ENCODE measurements at regions not wholly inside any gene's neighbourhood (a gene's known extent, or its start where the extent isn't known, plus 50 kb on each side); places are given as distances from the start of the nearest gene placed in this dataset.

DNA sequence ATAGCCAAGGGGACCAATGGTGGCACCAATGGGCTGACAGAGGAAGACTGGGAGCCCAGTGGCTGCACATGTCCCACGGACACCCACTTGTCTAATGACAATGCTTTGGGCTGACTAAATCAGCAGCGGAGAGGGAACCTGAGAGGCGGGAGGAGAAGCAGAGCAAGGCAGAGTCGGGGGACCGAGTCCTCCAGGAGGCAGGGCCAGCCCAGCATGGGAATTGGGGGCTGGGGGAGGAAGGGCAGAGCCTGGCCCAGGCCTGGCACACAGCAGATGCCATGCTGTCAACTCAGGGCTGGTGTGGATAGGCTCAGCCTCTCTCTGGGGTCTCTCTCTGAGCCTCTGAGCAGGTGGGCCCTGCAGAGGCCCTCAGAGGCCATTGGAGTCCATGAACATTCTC lies 78.4 kb upstream of the KLF13 start:
- no peak for DNase-seq

DNA sequence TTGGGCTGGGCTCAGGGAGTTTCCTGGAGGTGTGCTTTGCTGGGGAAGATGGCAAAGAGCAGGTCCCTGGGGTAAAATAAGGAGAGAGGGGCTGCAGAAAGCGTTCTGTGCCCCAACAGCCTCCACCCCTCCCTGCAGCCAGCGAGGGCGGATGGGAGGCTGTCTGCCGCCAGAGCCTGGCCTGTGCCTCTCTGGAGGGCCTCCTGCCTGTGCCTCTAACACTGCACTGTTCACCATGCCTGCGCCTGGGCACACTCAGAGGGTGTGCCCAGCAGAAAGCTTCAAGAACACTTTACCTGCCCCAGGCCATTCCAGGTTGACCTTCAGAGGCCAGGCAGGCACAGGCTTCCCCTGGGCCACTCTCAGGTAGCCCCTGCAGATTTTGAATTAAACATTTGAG lies 77.7 kb upstream of the KLF13 start:
- no peak for DNase-seq

DNA sequence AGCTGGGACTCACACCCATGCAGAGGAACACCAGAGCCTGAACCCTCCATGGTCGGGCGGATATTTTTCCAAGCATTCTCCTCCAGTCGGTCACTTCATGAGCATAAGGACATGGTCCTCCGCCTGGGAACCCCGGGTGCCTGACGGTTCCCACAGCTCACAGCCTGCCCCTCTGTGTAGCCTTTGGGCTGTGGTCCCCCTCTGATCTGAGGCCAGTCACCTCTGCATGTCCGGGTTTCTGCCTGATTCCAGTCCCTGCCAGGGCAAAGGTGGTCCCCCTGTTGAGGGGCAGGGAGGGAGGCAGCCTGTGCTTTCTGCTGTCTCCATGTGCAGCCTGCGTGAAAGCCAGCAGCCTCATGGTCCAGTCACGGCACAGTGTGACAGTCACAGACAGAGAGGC lies 76.6 kb upstream of the KLF13 start:
- DNase-seq = no peak

DNA sequence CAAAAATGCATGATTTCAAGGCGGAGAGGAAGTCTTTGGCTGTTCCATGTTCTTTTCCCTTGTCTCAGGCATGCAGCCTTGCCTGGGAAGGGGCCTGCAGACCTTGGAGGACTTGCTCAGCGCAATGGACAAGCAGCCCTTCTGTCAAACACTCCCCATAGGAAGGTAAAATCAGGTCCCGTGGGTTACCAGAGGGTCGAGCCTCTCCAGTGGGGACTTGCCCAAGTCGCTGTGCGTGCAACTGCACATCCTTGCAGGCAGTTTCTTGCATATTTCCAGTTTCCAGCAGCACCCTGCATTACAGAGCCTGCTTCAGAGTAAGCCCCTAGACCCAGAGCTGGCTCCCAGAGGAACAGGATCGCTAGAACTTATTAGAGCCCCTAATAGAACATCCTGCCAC lies 75.5 kb upstream of the KLF13 start:
- no peak for DNase-seq

DNA sequence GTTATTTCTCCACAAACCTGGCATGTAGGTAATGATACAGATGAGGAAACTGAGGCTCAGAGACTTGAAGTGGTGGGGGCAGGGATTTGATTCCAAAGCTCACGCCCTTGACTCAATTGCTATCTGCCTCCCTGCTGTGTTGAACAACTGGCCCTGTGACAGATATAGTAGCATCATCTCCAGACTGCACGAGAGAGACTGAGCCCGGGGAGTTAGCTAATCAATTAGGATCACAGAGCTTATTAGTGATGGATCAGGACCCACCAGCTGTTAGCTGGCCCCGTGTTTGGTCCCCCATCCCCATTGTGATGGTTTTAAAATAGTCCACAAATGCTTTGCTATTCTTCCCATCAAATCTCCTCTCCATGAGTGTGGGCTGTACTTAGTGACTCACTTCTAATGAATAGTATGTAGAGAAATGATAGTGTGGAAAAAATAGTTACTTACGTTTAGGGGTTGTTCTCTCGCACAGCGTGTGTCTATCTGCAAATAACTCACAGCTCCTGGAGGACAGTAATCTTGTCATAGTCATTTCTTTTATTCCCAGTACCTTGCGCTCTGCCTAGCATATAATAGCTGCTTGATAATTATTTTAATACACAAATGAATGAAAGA lies 74.4 kb upstream of the KLF13 start:
- no peak for DNase-seq

DNA sequence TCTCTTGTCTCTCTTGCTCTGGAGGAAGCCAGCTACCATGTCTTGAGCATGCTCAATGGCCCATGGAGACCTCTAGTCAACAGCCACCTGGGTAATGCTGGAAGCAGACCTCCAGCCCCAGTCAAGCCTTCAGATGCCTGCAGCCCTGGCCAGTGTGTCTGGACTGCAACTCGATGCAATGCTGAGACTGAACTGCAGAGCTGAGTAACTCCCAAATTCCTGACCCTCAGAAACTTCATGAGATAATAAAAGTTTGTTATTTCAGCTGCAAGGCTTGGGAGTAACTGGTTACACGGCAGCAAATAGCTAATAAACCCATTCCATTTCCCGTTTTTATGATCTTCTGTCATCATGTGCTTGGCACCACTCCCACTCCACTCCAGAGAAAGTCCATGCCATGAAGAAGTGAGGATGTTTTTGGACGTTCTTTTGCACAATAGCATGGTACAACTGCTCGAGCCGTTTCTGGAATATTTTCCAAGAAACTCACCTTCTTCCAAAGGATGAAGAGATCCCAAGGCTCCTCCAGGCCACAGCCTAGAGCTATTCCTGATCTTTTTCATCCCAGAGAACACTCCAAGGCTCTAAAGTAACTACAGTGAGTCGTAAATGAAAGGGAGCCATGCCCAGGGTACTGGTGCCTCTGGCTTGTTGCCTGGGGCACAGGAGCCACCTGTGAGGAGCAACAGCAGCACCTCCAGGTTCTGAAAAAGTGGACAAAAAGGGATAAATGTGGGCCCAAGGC lies 72.0 kb upstream of the KLF13 start:
- DNase-seq = peak; percentile 78

DNA sequence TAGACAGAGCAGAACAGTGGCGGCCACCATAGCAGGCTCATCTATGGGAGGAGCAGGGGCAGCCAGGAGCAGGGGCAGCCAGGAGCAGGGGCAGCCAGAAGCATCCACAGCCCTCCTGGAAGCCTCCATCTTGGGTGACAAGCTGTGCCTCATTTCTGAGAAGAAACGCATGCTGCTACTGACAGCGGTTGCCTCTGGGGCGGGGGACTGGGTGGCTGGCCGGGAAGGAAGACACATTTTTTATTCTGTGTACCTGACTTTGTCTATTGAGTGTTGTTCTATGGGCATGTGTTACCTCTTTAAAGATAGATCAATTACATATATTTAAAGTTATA lies 71.5 kb upstream of the KLF13 start:
- no peak for DNase-seq

DNA sequence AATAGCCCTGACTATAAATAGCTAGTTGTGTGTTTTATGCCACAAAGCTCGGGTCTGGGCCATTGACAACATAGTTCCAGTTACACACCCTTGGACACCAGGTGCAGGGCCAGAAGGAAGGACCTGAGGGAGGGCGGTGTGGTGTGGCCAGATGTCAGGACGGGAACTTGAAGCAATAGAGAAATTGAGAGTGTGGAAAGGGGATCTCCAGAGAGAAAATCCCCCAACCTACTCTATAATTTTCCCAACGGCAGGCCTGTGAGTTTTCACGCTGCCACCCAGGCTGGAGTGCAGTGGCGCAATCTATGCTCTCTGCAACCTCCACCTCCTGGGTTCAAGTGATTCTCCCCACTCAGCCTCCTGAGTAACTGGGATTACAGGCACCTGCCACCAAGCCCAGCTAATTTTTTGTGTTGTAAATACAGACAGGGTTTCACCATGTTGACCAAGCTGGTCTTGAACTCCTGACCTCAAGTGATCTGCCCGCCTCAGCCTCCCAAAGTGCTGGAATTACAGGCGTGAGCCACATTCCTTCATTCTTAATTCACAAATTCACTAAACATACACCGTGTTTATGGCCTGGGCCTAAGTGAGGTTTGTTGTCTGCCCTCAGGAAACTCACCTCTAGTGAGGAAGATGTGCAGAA lies 70.8 kb upstream of the KLF13 start:
- no peak for DNase-seq

DNA sequence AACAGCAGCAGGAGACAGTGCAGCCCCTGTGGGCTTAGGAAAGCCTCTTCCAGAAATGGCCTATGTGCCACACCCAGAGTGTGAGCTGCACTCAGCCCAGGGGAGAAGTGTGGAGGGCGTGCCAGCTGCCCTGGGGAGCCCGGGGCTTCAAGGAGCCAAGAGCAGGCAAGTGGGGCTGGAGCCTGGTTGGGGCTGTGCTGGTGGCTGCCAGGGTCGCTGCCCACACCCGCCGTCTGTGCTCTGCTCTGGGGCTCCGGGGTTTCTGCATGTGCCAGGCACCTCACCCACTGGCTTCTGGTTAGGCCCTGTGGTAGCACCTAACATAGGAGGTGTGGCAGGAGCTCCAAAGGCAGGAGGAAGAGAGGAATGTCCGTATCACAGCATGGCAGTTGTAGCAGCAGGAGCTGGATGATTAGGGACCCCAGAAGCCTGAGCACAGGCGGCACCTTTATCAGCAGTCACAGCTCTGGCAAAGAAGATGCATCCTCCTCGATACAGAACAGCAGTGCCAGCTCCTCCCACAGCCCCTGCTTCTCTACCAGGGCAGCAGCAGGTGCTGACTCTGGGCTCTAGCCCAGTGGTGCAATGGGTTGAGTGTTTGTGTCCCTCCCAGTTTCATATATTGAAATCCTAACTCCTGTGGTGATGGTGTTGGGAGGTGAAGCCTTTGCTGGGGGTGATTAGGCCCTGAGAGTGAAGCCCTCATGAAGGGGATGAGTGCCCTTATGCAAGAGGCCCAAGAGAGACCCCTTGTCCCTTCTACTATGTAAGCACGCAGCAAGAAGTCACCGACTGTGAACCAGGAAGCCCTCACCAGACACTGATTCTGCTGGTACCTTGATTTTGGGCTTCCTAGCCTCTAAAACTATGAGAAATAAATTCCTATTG lies 70.0 kb upstream of the KLF13 start:
- DNase-seq = no peak

DNA sequence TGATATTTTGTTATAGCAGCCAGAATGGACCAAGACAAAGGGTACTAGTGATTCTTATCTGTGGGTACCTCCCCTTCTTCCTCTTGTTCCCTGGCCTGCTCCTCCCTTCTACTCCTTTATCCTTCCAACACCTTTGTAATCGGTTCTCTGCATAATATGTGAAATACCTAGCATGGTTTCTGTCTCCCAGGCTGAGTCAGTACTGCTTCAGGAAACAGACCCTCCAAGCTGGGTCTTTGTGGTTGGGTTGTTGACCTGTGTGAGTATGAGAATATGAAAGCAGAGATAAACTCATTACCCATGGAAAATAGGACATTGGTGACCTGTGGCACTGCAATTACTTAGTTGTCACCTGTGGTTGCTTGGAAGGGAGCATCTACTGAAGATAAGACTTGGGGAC lies 69.3 kb upstream of the KLF13 start:
- DNase-seq = no peak

DNA sequence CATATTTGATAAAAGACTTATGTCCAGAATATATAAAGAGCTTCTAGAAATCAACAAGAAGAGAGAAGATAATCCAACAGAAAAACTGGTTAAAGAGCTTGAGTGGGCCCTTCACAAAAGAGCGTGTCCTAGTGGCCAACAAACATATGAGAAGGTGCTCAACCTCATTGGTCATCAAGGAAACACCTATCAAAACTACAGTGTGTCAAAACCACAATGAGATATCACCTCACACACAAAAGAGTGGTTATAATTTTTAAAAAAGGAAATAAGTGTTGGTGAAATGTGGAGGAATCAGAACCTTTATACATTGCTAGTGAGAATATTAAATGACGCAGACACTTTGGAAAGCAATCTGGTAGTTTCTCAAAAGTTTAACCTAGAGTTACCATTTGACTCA lies 68.4 kb upstream of the KLF13 start:
- DNase-seq = no peak

DNA sequence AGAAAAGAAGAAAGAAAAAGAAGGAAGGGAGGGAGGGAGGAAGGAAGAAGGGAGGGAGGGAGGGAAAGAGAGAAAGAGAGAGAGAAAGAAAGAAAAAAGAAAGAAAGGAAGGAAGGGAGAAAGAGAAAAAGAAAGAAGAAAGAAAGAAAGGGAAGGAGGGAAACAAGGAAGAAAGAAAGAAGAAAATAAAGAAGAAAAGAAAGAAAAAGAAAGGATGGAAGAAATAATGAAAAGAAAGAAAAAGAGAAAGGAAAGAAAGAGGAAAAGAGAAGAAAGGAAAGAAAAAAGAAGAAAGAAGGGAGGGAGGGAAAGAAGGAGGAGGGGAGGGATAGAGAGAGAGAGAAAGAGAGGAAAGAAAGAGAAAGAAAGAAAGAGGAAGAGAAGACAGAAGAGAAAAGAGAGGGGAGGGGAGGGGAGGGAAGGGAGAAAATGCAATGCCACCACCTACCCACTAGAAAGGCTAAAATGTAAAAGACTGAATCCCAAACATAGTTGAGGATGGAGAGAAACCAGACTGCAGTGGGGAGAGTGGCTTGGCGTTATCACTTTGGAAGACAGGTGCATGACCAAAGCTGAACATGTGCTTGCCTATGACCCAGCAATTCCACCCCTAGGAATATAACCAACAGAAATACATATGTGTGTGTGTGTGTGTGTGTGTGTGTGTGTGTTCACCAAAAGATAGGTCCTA lies 66.9 kb upstream of the KLF13 start:
- DNase-seq = no peak

DNA sequence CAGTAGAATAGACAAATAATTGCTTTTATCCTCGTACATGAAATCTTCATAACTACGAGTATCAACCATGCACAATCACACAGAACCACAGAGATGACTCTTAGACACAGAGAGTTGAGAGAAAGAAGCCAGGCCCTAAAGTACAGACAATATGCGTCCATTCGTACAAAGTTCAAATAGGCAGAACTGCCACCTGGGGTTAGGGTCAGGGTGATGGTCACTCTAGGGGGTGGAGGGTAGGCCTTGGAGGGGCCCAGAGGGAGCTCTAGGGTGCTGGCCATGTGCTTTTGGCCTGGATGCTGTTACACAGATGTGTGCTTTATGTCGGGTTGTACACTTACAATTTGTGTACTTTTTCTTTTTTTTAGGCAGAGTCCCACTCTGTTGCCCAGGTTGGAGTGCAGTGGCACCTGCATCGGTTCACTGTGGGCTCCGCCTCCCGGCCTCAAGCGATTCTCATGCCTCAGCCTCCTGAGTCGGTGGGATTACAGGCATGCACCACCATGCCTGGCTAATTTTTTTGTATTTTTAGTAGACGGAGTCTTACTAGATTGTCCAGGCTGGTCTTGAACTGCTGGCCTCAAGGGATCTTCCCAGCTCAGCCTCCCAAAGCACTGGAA lies 65.9 kb upstream of the KLF13 start:
- no peak for DNase-seq

DNA sequence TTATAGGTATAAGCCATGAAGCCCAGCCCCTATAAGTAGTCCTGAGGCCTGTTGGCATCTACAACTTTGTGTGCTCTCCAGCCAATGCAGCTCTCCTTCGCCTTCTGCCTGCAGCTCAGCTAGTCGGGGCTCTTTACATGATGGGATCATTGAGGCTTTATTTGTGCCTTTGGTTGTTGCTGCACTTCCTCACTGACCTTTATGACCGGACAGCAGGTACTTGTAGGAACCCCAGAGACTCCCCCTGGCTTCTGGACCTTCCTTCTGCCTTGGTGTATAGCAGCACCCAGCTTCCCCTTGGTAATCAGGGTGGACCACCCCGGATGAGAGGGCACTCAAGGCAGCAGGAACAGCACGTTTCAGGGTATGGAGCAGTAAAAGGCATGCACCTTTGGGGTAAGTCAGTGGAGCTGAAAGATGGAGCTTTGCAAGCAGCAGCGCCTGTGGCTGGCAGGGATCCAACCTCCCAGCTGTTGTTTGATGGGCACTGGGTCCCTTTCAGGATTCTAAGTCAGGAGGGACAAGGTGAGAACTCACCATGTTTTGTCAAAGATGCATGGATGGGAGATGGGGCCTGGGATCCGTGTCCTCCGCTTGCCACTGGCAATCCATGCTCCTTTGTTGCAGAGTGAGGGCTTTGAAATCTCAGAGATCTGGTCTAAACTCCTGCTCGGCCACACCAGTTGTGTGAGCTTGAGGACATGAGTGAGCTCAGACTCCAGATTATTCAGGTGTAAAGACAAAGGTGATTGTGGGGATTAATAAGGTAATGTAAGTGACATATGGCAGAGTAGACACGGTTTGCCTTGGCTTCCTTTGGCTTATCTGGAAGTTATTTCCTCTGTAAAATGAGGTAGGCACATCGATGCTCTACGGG lies 65.1 kb upstream of the KLF13 start:
- no peak for DNase-seq

DNA sequence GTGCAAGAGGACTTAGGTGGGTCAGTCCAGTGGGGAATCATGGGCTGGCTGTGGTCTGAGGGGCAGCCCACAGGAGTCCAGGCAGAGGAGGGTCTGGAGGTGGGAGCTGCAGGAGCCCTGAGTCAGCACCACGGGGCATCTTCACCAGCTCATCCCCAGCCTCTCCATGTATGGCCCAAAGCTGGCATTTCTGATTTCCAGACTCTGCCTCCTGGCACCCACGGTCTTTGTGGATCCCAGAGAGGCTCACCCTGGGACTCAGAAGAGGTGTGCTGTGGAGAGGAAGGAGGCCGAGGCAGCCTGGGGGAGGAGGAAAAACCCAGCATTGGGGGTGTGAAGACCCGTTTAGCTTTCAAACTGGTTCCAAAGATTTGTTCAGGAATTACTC lies 64.5 kb upstream of the KLF13 start:
- DNase-seq = no peak

DNA sequence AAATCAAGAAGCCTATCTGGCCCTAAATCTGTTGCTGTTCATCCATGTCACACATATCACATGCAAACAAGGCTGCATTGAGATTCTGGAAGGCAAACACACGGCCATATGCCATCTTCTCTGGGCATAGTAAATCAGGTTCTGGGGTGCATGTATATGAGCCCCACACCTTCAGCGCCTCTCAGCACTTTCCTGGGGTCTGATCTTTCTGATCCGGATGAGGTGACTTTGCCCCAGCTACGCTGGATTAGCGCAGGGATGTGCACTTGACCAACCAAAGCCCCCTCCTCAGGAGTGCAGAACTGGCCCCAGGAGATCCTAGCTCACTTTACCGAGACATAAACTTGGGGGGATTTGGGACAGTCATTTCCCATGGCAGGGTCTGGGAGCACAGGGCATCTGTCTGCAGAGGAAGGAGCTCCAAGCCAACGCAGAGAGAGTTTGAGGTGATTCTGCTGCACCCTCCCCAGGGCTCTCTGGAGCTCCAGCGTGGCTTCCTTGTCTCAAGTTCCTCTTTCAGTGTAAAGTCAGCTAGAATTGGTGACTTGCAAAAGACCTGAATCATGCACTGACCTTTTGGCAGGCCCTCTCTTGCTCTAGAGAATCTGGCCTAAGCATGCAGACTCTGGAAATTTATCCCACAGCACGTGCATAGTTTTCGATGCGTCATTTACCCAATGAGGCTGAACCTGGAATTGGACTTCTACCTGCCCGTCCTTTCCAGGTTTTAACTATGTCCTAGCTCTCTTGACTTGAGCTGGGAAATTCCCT lies 63.5 kb upstream of the KLF13 start:
- DNase-seq = peak; percentile 8

DNA sequence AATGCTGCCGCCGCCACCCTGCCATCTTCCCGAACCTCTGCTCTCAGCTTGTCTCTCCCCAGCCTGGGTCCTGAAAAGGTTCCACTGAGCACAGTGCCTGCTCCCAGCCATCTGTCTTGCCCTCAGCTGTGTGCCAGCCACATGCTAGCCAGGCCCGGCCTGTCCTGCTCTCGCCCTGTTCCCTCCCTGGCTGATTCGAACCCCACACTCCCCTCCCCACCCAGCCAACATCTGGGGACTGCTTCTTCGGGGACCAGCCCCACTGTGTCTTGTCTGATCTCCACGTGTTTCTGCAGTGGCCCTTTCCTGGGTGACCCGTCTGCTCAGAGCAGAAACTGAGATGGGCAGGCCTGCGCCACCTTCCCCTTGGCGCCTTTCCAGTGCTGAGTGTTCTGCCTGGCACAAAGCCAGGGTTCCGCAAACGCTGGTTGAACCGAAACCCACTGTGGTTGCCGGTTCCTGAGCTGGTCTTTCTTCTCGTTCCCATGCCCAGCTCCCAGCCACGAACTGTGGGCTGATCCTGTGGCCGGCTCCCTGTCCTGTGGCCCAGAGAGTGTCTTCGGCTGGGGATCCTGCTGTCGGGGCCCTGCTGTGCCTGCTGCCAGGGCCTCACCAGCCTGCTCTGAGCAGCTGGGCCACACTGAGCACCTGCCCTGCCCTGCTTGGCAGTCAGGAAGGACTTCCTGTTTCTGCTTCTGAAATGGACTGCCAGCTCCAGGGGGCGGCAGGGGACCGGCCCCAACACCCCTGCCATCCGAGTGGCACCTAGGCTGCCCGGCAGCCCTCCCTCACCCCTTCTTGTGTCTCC lies 62.7 kb upstream of the KLF13 start:
- no peak for DNase-seq

DNA sequence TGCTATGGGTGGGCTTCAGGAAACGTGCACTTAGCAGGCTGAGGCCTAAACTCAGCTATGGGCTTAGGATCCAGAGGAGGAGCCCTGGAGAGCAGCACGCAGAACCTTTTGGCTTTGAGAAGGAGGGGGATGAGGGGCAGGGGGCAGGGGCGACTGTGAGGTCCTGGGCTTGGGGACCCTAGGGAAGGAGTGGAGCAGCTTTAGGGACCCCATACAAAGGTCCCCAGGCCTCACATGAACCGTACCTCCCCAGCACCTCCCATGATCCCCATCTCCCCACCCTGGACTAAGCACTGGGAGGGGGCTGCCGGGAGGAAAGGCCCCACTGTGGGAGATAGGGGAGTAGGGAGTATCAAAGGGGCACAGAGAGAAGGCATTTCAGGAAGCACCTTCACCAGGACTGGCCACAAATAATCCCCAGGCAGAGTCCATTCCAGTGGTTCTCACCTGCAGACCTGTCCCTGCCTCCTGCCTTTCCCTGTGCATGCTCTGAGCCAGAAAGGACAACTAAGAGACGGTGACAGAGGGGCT lies 62.0 kb upstream of the KLF13 start:
- no peak for DNase-seq

DNA sequence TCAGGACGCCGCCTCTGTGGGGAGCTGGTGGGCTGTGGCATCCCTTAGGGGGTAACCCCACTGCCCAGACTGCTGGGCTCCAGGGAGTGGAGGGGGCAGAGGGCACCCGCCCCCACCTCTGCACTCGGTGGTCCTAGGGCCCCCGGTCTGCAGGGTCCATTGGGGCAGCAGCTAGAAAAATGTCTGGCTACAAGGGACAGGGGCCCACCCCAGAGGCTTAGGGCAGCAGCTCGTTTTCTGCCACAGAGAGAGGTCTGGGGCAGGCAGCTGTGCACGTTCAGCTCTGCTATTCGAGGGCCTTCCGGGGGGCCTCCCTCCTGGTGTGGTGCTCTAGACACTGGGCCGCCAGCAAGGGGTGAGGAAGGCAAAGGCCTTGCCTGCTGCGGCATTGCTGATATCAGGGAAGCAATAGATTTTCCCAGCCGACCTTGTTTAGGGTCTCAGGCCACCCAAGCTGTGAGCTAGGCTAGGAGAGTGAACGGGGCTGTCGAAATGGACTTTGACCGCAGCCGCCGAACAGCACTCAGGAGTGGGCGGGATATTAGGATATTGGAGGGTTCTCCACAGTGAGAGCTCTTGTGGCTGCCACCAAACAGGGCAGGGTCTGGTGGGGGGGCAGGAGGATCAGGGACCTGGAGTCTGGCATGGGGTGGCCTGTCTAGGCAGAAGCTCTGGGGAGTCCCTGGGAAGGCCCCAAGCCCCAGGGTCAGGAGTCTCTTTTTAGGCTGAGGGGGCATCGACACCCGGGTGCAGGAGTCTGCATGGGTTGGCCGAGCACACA lies 61.4 kb upstream of the KLF13 start:
- DNase-seq = no peak
